HG03442 (cell line): ENCODE measurements at regions not wholly inside any gene's neighbourhood (a gene's known extent, or its start where the extent isn't known, plus 50 kb on each side); places are given as distances from the start of the nearest gene placed in this dataset.
"Not testable (repeated sequence)": the region's sequence is repeated elsewhere in the genome, so short reads cannot be mapped to it uniquely, and the experiment has no call there.

ENCODE experiments used
- ATAC-seq: cut with Tn5 transposase; IDR thresholded peaks from one replicate; pipeline ENCODE4 v1.9.1; 2021; ENCODE audit warnings: mild to moderate bottlenecking, moderate library complexity; ENCODE audit not compliant: unreplicated experiment

GRCh38 chr5:152686931-152687330 lies 281.9 kb upstream of the NMUR2 start:
- ATAC-seq = no peak

DNA sequence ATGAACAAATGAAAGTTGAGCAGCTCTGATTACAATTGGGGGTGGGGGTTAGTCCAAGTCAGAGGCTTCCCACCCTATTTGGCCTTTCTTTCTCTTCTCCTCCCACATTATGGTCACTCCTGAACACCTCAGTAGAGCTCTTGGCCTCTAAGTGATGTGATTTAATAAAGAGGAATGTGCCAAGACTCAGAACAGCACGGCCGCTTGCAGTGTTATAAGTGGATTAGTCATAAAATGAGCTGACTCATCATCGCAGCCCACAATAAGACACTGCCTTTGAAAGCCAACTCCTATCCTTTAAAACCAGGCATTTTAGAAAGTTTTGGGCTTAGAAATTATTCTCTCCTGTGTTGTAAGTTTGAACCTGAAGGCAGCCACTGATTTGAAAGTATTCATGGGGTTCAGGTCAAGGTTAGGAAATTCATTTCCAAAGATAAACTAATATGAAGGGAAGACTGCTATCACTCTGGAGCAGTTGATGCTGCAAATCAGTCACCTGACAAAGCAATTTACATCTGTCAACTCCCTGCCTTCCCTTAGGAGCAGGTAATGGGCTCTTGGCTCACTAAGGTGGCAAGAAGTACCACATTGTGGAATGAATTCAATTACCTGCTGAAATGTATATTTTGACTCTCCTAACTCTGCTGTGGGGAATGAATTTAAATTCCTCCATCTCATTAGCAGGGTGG lies 283.6 kb upstream of the NMUR2 start:
- ATAC-seq = no peak

DNA sequence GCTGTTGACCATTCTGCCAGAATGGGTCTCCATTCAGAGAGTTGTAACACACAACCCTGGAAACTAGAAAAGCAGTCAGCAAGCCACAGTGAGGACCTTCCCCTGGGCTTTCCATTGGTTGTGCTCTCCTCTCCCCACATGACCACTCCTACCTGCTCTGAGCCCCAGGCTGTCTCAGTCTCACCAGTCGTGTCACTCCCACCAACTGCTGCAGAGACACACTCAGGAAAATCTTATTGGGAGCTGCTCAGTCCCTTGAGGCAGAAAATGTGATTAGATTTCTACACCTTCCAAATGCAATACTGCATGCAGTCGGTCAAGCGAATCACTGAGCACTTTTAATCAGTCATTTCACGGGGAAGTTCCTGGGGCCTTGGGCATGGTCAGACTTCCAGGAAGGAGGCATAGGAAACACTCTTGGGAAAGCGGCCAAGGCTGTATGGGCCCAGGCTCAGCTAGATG lies 284.2 kb upstream of the NMUR2 start:
- ATAC-seq = no peak

DNA sequence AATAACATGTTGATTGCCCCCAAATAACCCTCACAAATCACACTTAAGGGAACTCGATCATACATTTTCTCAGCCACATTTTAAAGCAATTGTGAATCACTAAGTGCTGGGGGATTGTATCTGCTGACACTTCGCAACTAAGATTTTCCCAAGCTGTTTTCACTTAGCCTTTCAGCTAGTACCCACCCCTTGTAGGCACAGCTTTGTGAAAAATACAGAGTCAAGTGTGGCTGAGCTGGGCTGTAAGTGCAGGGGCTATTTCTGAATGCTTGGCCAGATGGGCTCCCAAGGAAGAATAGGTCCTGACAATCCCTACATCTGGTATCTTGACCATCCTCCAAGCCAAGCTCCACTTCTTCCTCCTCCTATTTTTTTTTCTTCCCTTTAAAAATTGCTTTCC lies 289.2 kb upstream of the NMUR2 start:
- no peak for ATAC-seq

DNA sequence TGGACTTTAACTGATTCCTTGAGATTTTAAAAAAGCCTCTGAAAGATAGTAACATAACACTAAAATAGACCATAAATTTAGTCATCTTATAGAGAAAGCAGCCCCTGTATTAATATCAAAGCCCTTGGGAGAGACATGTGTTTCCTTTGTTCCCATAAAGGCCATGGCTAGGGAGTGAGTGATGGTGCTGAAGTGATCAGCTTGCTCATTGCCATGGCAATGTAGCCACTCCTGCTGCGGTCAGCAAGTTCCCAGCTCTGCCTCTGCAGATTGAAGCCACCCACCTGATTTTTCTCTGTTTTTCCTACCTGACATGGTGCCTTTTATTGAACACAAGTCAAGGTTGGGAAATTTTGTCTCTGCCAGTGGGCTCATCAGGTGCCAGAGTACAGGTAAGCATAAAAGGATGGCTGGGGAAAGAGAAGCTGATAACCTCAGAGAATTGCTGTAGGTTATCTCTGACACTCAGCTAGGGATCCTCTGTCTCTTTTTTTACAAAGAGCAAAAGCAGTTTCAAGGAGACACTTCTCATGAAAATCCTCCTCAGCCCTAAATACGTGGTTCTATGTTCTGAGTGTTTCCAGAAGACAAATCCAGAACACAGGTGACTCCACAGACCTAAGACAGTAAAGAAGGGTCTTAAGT lies 296.3 kb upstream of the NMUR2 start:
- ATAC-seq = no peak

DNA sequence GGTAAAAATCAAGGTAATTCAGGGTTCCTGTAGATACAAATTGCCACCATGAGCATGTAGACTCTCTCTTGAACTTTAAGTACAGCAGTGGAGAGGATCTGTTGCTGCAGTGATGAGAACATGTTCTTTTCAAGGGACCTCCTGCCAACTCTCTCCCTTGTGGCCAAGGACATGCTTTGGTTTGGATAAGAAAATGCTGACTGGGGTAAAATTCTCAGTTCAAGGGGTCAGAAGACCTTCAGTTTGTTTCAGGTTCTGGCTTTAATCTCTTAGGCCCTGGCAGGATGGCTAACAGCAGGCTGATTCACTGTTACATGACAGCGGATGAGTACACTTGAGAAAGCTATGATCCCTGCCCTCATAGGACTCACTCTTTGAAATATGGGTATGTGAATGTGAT lies 299.2 kb upstream of the NMUR2 start:
- ATAC-seq = no peak

DNA sequence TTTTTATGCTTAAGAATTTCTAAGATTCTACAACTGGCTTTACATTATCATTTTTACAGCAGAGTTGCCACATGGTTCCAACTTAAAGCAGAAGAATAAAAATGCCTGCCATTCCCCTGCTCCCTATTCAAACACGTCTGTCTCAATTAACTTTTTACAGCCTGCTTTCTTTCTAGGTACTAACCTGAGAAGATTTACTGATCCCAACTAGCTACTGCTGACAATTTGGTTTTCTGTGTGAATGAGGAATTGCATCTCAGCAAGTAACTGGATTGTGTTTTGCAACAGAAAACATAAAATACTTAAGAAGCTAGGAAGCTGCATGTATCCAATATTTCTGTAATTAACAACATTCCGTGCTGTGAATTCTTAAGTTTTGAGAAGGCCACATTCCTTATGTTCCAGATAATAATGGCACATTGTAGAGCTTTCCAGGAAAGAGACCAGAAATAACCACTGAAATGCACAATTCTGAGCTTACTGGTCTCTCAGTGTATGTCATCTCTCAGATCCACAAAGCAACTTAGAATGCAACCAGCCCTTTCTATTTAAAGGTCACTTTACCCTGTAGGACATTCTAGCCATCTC lies 306.8 kb upstream of the NMUR2 start:
- ATAC-seq = no peak

DNA sequence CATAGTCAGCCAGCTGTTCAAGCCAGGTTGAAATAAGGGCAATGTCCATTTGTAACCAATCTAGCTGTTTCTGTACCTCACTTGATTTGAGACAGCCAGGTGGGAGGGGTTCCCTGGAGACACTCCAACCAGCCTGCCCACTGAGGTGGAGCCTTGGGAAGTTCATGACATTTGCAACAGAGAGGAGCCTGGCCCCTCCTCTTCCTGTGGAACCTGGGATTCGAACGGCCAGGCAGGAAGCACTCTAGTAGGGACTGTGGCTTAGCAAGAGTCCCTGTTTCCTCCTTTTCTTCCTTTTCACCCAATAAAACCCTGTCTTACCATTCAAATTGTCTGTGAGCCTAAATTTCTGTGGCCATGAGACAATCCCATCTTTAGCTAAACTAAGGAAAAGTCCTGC lies 312.3 kb upstream of the NMUR2 start:
- no peak for ATAC-seq

DNA sequence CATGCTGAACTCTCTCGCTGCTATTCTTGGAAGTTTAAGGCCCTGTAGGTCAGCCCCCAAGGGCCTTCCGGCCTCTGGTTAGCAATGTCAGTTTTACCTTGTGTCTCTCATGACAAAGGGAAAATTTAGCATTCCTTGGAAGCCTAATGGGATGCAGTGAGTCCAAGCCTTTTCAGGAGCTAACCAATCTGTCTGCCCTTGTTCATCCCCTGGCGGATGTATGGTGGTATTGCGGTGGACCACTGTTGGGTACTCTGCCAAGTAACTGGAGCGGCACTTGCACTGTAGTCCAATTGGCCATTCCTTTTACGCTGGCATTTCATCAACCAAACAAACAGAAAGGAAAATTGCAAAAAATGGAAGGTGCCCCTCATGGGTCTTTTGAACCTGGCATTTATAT lies 318.4 kb upstream of the NMUR2 start:
- no peak for ATAC-seq

DNA sequence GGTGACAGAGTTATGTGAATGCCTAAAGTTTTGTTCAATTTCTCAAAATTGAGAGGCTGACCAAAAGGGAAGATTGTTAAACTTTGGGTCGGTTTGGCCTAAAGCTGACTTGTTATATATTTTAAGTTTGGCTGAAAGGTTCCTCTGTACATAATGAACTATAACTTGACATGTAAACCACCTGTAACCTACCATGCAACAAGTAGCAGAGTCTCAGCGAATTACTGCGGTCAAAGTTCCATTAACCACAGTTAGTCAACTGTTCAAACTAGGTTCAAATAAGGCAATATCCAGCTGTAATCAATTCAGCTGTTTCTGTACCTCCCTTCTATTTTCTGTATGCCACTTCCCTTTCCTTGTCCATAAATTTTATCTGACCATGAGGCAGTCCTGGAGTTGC lies 325.1 kb upstream of the NMUR2 start:
- ATAC-seq = no peak

- ATAC-seq = no peak
Measured at GRCh38 chr5:152736906-152737305, 331.8 kb upstream of the NMUR2 start.

DNA sequence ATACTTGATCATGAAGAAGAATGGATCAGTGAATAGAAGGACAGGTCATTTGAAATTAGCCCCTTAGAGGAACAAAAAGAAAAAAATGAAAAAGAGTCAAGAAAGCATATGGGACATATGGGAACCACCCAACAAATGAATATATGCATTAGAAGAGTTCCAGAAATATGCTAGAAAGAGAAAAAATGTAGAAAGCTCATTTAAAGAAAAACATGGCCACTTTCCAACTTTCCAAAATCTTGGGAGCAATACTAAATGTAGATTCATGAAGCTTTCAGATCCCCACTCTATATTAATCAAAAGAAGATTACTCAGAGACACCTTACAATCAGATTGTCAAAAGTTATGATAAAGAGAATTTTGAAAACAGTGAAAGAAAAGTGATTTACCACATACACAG lies 334.8 kb upstream of the NMUR2 start:
- ATAC-seq = no peak

DNA sequence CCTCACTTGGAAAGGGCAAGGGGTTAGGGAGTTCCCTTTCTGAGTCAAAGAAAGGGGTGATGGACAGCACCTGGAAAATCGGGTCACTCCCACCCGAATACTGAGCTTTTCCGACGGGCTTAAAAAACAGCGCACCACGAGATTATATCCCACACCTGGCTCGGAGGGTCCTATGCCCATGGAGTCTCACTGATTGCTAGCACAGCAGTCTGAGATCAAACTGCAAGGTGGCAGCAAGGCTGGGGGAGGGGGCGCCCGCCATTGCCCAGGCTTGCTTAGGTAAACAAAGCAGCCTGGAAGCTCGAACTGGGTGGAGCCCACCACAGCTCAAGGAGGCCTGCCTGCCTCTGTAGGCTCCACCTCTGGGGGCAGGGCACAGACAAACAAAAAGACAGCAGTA lies 336.0 kb upstream of the NMUR2 start:
- ATAC-seq = not testable (repeated sequence)

DNA sequence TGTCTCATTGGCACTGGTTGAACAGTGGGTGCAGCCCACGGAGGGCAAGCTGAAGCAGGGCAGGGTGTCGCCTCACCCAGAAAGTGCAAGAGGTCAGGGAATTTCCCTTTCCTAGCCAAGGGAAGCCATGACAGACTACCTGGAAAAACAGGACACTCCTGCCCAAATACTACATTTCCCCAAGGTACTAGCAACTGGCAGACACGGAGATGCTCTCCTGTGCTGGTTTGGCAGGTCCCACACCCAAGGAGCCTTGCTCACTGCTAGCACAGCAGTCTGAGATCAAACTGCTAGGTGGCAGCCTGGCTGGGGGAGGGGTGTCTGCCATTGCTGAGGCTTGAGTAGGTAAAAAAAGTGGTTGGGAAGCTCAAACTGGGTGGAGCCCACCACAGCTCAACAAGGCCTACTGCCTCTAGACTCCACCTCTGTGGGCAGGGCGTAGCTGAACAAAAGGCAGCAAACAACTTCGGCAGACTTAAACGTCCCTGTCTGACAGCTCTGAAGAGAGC lies 382.7 kb upstream of the NMUR2 start:
- ATAC-seq = not testable (repeated sequence)

GRCh38 chr5:152801886-152802285 lies 396.8 kb upstream of the NMUR2 start:
- no peak for ATAC-seq

- no peak for ATAC-seq
Measured at GRCh38 chr5:152804179-152804578, 399.1 kb upstream of the NMUR2 start.

GRCh38 chr5:152811988-152812387 lies 406.9 kb upstream of the NMUR2 start:
- no peak for ATAC-seq

- ATAC-seq = no peak
Measured at GRCh38 chr5:152813526-152813925, 408.4 kb upstream of the NMUR2 start.

- ATAC-seq = no peak
Measured at GRCh38 chr5:152819891-152820290, 414.8 kb upstream of the NMUR2 start.

- no peak for ATAC-seq
Measured at GRCh38 chr5:152824316-152824715, 419.2 kb upstream of the NMUR2 start.

DNA sequence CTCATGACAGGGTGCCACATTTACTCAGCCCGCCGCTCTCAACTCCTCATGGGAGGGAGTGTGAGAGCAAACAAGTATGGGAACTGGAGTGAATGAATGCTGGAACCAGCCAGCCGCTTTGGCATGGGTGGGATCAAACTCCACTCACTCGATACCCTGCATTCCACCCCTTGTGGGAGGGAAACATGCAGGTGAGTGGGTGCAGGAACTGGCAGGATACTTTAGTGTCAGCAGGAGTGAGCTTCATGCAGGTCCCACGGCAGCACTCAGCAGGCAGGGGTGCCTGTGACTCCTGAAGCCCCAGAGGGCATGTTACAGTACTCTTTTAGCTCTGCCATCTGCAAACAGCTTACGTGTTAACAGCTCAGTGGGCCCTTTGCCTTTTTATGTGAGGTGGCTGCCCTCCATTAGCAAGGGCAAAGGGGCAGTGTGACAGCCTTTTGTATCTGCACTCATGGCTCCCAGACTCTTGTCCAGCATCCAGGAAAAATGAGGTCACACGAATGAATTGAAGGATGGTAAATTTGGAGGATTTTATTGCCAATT lies 433.2 kb upstream of the NMUR2 start:
- no peak for ATAC-seq

DNA sequence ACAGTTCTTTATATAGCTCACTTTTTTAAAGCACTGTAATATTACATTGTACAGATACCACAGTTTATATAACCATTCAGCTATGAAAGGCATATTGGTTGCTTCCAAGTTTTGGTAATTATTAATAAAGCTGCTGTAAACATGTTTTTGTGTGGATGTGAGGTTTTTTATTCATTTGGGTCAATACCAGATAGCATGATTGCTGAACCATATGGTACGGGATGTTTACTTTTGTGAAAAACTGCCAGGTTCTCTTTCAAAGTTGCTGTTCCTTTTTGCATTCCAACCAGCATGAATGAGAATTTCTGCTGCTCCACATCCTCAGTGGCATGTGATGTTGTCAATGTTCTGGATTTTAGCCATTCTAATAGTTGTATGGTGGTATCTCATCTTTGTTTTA lies 439.6 kb upstream of the NMUR2 start:
- ATAC-seq = no peak
